ENCODE measurements at regions not wholly inside any gene's neighbourhood (a gene's known extent, or its start where the extent isn't known, plus 50 kb on each side); places are given as distances from the start of the nearest gene placed in this dataset.
"Not testable (repeated sequence)": the region's sequence is repeated elsewhere in the genome, so short reads cannot be mapped to it uniquely, and the experiment has no call there.

GRCh38 chr5:38607396-38607795 lies 51.0 kb upstream of the LIFR start:
- DNase-seq, result no peak

GRCh38 chr5:38607930-38608564 lies 51.6 kb upstream of the LIFR start:
- no peak for DNase-seq

- no peak for DNase-seq
Measured at GRCh38 chr5:38608874-38609273, 52.4 kb upstream of the LIFR start.

GRCh38 chr5:38612851-38613250 lies 56.4 kb upstream of the LIFR start:
- DNase-seq, result no peak

DNA sequence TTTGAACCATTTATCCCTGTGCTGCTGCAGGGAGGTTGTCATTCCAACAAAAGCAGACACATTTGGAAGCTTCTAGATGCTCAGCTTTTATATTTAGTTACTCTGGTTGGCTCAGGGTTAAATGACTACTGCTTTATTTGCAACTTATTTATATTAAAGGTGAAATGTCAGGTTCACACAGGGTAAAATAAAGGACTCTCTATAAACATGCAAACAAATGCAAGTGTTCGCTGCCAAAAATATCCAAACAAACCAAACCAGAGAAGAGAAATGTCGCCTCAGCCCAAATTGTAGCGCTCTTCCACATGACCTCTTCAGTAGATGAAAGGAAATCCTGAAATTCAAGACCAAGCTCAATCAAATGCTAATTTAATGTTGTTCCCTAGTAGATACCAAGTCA lies 57.0 kb upstream of the LIFR start:
- no peak for DNase-seq

- no peak for DNase-seq
Measured at GRCh38 chr5:38613992-38614836, 57.8 kb upstream of the LIFR start.

DNA sequence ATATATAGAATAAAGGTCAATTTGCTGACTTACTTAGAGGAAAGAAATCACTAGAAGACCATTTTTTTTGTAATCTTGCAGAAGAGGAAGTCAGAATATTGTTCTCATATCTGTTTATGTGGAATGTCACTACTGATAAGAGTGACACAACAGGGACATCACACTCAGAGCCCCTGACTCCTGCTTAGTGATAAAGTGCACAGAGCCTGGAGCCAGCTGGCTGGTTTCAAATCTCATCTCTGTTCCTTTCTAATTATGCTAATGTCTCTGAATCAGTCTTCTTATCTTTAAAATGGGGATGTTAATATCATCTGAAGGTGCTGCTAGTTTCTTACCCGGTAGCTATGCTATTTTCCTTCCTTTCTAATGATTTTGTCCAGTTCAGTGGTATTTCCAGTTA lies 58.6 kb upstream of the LIFR start:
- no peak for DNase-seq

DNA sequence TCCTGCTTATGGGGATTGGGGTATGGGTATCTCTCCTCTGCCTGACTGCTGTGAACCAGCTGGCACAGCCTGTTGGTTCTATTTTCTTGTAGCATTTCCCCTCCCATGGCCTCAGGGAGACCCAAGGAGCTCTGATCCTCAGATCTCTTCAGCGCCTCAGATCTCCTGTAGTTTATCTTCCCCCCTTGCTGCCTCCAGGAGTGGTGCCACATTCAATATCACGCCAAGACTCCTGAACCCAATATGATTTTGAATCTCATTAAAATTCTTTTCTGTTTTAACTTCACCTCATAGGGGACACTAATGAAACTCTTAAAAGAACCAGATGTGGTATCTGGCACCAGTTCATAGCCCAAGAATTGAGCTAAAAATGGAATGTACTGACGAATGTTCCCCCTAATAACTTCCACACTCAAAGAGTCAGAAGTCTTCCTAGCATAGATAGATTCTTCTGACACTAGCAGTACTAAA lies 59.6 kb upstream of the LIFR start:
- DNase-seq, result no peak

GRCh38 chr5:38618154-38618553 lies 61.7 kb upstream of the LIFR start:
- DNase-seq, result no peak

DNA sequence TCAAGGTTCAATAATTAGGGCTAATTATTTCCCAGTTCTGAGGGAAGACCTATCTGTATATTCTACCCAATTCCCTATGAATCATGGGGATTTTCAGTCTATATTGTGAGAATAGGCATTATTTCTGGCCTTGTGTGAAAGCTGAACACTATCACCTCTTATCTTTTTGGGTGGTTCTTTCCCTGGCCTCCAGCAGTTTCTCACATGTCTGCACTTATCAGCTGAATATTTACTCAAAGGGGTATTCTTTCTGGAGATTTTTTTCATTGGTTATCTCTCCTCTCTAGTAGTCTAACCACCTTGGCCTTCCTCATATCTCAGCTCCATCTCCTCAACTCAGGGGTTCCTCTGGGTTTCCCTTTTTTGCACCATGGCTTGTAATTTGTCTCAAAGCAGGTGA lies 64.9 kb upstream of the LIFR start:
- DNase-seq, result no peak

DNA sequence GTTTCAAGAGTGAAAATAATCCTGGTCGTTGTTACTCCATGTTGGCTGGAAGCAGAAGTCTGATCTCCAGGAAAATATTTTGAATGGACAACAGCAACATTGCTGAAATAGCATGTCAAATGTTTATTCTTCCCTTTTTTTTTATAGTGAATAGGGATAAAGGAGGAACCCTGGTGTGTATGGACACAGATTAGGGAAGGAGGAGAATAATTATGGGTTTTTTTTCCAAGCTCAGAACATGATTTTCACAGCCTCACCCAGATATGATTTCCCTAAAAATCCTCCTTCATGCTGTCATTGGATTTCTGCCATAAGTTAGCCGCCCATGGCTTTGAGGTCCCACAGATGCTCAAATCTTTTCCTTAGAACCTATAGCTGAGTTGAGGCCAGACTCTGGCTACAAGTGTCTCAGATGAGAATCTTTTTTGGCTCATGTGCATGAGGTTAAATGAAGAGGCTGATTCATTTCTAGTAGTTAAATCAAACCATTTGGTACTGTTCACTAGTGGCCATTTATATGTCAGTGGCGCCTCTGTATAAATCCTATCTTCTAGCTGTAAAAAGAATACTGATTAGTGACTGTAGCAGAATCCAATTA lies 65.5 kb upstream of the LIFR start:
- DNase-seq, result no peak

- no peak for DNase-seq
Measured at GRCh38 chr5:38622723-38623129, 66.3 kb upstream of the LIFR start.

GRCh38 chr5:38624541-38624940 lies 68.1 kb upstream of the LIFR start:
- not testable (repeated sequence) for DNase-seq

- not testable (repeated sequence) for DNase-seq
Measured at GRCh38 chr5:38631376-38631775, 74.9 kb upstream of the LIFR start.

- DNase-seq, result no peak
Measured at GRCh38 chr5:38634568-38635369, 78.3 kb upstream of the LIFR start.

DNA sequence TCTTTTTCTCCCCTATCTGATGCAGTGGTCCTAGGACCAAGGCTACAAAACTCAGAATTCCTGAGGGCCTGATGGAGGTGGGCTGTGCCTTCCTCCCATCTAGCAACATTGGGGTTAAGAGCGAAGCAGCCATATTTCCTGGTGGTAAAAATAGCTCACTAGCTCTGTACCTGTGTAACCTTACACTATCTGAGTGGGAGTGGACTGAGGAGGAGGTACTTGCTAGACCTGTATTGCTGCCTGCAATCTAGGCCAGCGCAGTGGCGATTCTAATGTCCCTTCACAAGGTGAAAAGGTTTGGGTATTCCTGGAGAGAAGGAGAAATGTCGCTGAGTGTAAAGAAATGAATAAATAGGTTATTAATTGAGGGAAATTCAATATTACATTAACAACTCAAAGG lies 80.2 kb upstream of the LIFR start:
- no peak for DNase-seq

DNA sequence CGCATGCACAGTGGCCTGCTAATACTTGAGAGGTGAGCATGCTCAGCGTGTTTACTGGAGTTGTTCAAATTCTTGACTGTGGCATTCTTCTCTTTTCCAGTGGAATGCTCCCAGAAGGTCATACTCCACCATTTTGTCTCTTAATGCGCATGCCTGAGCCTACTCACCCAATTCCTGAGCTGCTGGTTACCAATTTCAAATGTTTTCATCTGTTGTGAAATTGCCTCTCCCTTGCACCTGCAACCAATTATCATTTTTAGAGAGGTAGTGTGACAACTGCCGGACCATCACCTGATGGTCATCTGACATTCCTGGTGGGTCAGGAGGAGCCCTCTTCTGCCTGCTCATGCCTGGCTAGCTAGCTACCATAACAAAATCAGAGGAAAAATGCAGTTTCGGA lies 82.2 kb upstream of the LIFR start:
- DNase-seq, result no peak

DNA sequence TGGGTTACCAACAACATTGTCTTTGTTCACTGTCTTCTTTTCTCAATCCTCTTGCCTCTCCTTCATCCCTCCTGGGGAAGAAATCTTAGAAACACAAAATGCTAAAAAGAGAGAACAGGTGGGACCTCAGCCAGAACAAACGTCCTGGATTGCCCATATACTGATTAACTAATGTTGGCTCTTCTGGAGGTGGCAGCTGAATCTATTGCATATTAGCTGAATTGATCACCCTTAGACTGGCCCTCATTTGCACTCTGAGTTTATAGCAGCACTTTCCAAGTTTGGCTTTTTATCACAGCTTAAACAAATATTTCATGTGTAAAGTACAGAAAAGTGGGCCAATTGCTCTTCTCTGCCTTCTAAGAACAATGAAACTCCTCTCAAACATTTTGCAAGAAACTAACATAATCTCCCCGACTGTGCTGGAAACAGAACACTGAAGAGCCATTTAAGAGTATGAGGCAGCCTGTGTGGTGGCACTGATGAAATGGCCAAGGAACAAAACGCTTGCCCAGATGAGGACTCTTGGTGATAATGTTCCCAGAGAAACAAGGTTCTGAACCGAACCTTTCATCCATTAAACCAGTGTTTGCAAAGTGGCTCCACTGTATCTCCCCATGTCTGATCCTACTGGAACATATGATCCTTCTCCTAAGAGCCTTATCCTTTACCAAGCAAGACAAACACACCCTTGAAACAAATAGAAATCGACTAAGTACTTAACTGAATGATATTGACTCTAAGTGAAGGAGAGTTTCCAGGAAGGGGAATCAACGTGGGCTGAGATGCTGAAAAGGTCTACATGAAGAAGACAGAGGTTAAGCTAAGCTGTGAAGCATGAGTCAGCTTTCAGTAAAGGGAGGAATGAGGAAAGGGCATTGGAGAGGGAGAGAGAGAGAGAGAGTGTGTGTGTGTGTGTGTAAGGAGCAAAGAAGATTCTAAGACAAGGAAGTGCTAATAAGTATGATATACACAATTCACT lies 83.2 kb upstream of the LIFR start:
- DNase-seq, result no peak

DNA sequence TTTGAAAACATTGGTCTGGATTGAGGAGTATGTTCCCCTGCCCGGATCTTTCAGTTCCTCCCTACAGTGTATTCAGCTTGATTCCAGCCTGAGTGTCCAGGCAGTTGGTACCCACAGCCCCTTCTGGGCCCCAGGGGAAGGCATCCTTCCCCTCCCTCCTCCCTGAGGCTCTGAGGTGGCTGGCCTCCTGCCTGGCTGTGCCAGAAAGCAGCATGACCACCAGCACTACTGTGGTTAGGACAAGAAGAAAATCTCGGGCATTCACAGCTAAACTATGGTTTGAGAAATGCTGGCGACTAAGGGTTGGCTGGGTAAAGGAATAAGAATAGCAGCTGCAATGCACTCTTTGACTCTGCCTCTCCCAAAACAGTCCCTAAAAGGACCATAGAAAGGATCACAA lies 84.6 kb upstream of the LIFR start:
- peak in 14 of 51 donors; percentile 4 to 50 (median 16) for DNase-seq

DNA sequence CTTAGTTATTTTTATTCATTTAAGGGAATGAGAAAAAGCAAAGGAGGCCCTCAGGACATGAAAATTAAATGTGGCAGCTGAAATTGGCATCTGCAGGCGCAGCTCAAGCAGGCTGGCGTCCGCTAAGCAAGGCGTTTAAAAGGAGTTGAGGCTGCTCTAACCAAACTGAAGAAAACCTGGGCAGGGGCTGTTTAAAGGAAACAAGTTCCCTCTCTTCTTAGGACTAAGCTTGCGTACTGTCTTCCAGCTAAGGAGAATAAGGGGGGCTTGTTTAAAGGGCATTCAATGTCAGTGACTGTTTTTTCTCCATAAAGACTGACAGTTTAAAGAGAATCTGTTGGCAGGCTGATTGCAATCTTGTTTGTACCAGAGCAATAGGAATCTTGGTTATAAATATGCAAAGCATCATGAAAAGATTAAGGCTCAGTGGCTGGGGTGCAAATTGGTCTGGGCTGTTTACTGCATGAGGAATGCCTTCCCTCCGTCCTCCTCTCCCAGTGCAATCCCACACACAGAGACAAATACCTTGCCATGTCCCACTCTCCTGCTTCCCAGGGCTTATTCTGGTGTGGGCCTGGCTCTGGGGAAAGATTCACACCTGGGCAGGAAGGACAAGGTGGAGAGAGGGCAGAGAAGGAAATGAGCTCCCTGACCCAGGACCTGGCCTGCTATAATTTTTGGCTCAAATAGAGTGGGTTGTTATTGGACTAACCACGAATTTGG lies 85.9 kb upstream of the LIFR start:
- DNase-seq, result peak in 15 of 51 donors; percentile 2 to 64 (median 30)

Measured in hypothalamus (tissue), 51 donors.